NCI-H1105 (cell line): ENCODE measurements at regions not wholly inside any gene's neighbourhood (a gene's known extent, or its start where the extent isn't known, plus 50 kb on each side); places are given as distances from the start of the nearest gene placed in this dataset.
"Not testable (repeated sequence)": the region's sequence is repeated elsewhere in the genome, so short reads cannot be mapped to it uniquely, and the experiment has no call there.

Experiments
- DNase-seq: peaks from one replicate; lab custom pipeline; 2025; lab: John Stamatoyannopoulos, UW

DNA sequence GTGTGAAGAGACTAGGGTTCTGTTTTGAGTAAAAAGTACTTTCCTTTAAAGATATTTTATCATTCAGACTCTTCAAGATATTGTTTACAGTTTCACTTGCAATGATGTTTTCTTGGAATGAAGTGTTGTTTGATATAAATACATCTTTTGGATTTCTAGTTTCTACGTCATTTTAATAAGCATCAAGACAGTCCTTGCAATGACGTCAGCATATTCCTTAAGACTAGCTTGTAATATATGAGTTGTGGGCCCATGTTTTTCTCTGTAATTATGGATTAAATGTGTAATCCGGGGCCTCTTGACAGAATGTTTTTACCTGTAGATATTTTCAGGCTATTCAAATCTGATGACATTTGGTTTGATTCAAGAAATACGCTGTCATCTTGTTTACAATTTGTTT is 66.1 kb downstream of the RBMX2 start:
- no peak for DNase-seq

DNA sequence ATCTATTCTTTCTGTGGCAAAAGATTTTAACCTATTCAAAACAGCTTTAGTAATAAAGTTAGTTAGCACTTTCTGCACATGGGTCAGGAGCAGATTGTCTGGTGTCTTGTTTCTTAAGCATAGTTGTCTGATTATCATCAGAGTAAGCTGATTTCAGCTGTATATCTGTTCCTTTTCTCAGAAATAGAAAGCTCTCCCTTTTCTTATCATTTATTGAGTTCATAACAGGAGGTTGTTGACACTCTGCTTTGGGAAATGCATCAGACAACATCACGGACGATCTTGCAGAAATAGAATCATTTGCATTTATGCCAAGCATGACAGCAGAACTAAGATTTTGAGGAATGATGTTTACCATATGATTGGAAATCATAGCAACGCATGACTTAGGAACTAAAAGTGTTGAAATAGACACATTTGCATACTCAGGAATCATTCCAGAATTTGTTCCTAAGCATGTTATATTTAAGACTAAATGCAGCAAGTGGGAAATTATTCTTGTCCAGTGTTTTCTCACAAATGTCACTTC is 66.7 kb downstream of the RBMX2 start:
- DNase-seq = no peak

DNA sequence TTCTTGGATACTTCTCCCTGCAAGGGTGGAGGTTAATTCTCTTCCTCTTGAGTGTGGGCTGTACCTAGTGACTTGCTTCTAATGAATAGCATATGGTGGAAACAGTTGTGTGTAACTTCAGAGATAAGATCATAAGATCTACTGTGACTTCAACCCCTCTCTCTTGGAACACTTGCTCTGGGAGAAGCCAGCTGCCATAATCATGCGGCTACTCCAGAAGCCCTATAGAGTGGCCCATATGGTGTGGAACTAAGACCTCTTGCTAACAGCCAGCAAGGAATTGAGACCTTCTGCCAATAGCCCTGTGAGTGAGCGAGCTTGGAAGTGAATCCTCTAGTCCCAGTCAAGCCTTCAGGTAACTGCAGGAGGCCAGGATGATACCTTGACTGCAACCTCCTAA is 81.1 kb downstream of the RBMX2 start:
- DNase-seq = no peak

DNA sequence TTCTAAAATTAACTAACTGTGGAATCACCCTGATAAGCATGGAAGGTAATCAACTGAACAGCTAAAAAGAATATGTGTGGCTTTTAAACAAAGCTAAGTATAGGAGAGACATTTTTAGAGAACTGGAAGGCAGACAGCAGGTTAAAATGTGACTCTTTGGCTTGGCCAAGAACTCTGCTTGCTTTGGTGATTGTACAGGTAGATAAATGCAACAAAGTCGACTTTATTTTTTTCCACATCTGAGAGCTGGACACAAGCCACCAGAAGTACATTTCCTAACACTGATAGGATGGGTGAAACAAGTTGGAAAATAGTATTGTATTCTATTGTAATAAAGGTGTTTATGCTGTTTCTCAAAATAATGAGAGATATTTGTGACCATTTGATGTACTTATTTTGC is 84.1 kb downstream of the RBMX2 start:
- DNase-seq = no peak

DNA sequence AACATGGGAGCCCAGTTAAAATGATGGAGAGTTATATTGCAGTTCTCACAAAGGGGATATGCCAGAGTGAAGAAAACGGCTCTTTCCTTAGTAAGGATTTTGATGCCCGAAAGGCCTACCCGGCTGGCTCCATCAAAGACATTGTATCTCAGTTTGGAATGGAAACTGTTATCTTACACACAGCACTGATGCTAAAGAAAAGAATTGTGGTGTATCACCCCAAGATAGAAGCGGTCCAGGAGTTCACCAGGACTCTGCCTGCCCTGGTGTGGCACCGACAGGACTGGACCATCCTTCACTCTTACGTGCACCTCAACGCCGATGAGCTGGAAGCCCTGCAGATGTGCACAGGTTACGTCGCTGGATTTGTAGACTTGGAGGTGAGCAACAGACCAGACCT is 93.7 kb downstream of the RBMX2 start:
- not testable (repeated sequence) for DNase-seq

DNA sequence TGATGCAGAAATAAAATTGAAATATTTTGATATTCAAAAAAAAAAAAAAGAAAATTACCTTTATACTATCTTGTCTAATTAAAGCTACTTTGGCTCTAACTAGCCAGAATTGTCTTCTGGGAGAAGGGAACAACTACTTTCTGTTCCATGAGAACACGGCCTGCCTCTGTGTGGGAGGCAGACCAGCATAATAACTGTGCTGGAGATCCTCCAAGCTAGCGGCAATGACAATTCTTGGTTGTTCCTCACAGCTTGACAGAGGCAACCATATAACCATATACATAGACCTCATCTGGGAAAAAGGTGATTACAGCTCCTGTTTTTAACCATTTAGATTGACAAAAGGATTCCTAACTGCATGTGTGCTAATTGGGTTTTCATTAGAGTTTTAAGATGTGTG is 95.7 kb downstream of the RBMX2 start:
- no peak for DNase-seq

DNA sequence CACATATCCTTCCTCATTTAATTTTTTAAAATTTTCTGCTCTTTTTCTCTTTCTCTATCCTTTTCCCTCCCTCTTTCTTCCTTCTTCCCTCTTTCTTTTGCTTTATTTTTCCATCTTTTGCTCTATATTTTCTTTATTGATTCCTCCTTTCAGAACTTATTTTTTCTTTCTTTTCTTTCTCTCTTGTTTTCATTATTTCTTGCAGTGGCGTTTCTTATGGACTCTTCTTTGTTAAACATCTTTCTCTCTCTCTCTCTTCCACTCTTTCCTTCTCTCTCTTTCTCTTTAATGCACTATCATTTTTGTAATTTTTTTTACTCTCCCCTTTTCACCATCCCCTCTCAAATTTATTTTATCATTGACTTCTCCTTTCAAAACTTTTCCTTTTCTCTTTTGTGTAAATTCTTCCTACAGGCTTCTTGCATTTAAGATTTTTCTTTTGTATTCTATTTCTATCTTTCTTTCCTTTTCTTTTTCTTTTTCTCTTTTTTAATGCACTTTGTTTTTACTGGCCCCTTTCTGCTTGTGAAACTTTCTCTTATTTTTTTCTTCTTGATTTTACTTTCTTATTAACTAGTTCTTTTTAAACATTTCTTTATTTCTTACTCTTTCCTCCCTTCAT is 97.0 kb downstream of the RBMX2 start:
- DNase-seq = no peak

DNA sequence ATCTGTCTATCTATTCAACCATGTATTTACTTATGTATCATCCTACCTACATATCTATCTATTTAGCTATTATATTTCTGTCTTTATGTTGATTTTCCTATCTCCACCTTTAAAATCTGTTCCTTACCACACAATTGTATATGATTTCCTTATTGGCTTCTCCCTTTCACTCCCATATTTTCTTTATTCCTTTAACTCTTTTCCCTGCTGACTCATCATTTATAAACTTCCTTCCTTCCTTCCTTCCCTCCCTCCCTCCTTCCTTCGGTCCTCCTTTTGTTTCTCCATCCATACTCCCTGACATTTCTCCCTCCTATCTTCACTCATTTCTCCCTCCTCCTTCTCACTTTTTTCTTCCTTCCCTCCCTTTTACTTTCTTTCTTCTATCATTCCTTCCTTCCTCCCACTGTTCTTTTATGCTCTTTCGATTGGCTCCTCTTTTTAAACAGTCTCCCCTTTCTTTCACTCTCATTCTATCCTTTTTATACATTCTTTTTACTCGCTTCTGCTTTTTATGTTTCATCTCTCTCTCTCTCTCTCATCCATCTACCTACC is 100.3 kb downstream of the RBMX2 start:
- DNase-seq = no peak

DNA sequence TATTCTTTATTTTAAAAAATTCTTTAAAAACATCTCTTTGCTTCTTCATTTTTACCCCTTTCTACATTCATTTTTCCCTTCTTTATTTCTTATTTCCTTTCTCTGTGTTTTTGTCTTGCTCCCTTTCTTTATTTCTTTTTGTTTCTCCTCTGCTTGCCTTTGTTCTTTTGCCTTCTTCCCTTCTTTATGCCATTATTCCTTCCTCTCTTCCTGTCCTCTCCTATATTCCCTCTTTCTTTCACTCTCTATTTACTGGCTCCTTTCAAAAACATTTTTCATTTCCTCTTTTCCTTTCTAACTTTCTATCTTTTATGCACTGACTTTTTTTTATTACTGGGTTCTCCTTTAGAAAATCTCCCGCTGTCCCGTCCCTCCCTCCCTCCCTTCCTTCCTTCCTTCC is 102.2 kb downstream of the RBMX2 start:
- DNase-seq = no peak

DNA sequence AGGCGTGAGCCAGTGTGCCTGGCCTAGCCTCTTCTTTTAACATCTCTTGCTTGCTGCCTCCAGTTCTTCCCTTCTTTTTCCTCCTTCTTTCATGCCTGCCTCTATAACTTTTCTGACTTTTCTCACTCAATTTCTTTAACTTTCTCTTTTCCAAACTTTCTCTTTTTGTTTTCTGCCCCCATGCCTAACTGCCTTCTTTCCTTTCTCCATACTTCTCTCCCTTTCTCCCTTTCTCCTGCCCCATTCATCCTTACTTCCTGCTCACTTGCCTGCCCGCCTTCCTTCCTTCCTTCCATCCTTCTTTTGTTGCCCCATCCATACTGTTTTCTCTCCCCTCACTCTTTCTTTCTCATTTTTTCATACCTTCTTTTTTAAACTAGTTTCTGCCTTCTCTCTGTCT is 105.2 kb downstream of the RBMX2 start:
- DNase-seq = no peak

DNA sequence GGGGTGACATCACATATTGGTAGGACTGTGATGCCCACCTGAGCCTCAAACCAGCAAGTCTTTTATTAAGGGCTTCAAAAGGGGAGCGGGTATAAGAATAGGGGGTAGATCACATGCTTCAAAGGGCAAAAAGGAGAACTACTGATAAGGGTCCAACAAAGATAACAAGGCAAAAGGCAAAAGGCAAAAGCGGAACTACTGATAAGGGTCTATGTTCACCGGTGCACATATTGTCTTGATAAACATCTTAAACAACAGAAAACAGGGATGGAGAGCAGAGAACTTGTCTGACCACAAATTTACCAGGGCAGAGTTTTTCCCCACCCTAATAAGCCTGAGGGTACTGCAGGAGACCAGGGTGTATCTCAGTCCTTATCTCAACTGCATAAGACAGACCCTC is 110.7 kb downstream of the RBMX2 start:
- DNase-seq = not testable (repeated sequence)

DNA sequence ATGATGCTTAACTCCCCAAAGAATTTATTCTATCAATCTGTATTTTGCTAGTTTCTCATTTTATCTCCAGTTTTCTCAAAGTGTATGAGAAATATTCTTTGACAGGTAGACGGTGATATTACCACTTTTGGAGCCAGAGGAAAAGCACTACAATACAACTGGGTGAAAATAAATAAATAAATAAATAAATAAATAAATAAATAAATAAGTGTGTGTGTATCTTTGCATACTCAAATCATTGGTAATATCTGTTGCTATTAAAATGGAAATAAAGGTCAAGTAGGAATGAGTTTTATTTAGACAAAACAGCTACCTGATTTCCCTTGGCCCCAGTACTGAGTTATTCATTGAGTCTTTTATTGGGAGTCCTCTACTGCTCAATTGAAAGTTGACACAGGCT is 114.3 kb downstream of the RBMX2 start:
- DNase-seq = no peak

DNA sequence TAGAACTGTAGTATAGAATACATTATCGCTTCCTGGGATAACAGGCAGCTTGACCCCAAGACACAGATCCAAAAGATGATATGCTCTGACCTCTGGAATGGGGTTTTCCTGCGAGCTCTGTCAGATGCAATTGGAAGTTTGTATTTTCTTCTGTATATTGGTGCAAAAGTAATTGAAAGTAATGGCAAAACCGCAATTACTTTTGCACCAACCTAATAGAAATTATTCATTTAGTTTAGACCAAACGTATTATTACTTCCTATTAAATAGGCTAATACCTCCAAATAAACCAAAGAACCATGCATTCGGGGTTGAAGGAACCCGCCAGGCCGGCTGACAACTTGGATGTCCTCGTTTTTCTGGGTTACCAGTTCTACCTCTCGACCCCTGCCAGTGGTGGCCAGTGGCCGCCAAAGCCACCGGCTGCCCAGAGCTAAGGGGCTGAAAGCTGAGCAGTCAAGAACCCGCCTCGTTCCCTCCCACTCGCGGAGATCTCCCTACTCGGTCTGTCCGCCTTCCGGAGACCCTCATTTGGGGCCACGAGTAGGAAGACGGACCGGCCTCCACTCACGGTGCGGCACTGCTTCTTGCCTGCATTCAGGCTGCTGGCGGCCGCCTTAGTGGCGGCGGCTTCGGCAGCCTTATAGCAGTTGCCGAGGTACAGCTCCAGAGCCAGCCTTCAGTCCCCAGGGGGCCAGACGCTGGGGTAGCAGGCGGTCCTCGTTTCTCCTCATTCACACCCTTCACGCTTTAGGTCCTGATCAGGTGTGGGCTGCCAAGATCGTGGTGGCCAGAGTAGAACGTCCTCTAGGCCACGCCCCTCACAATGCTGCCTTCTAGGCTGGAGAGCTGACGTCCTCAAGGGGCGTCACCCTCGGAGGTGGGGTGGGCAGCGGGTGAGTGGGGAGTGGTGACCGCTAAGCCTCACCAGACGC is 121.9 kb downstream of the RBMX2 start:
- peak; percentile 26 for DNase-seq

DNA sequence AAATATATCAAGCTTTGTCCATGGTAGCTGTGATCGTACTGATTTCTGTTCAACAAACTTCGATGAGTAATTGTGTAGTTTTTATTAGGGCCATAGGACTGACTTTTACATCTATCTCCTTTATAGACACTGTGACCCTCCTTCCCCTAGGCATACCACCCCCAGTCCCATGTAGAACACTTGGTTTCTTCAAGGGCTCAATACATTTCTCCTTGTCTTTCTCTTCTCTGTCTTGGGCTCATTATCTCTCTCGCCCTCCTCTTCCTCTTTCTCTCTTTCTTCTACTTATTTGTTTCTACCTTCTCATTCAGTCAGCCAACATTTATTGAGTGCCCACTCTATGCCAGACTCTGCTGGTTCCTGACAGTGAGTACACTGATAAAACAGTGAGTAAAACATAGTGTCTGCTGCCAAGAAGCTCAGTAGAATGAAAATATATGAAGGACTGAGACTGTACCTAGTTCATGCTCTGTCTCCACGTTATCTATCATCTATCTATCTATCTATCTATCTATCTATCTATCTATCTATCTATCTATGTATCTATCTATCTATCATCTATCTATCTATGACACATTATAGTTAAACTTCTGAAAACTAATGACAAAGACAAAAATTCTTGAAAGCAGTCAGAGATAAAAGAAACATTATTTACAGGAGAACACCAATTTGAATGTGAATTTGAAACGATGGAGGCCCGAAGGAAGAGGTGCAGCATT is 122.8 kb downstream of the RBMX2 start:
- no peak for DNase-seq

DNA sequence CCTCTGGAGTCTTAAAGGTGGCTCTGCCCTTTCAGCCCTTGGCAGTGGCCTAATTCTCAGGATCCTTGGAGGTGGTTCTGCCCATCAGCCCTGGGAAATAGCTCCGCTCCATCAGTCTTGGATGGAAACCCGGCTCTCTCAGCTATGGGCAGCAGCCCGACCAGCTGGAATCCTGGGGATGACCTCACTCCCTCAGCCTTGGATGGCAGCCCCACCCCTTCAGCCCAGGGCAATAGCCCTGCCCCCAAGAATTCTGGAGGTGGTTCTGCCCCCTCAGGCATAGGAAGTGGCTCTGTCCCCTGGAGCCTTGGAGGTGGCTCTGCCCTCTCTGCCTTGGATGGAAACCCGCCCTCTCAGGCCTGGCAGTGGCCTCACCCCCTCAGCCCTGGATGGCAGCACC is 127.7 kb downstream of the RBMX2 start:
- no peak for DNase-seq

DNA sequence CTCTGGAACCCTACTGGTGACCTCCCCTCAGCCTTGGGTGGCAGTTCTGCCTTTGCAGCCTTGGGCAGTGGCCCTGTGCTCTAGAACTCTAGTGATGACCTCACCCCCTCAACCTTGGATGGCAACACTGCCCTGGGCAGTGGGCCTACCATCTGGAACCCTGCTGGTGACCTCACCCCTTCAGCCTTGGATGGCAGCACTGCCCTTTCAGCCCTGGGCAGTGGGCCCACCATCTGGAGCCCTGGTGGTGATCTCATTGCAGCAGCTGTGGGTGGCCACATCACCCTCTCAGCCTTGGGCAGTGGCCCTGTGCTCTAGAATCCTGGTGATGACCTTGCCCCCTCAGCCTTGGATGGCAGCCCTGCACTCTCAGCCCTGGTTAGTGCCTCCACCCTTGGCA is 129.3 kb downstream of the RBMX2 start:
- DNase-seq = no peak

DNA sequence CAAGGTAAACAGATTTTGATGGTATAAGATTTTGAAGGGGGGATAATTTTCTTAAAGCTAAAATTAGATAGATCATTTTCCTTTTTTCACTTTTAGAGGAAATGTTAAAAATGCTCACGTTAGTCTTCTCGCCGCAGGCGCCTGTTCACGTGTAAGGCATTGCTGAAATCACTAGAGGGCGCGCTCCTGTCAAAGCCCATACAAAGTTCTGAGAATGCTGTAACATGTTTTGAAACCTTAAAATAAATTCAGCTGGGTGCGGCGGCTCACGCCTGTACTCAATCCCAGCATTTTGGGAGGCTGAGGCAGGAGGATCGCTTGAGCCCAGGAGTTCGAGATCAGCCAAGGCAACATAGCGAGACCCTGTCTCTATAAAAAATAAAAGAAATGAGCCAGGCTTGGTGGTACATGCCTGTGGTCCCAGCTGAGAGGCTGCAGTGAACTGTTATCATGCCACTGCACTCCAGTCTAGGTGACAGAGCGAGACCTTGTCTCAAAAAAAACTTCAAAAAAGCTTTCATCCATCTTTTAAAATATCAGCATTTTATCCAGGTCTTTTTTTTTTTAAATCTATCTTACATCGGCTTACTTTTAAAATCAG is 138.0 kb downstream of the RBMX2 start:
- DNase-seq = peak; percentile 3

DNA sequence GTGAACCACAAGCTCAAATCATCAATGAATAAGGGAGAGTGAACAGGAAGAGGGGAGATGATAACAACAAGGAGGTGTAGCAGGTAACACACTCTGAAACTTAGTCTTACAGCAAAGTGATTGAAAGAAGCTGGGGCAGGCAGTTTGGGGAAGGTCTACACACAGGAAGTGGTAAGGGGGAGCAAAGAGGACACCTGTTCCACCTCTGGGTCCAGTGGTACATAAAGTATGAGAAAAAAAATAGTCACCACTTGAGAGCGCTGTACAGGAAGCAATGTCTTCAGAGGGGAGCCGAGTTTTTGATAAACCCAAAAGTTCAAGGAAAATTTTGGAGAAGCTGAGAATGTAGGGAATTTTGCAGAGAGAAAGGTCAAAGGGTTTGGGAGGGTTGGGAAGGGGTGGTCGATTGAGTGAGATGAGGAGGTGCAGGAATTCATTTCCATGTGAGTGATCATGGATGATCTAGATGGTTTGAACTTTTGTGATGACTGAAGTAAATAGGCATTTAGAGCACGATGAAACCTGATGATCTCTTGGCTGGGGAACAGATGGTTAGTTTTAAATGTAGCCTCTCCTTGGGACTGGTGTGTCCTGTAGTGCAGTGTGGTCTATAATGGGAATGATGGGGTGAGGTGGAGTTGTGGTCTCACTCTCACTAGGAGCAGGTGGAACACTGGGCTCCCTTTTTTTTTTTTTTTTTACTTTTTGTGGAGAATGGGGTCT is 142.0 kb downstream of the RBMX2 start:
- DNase-seq = no peak

DNA sequence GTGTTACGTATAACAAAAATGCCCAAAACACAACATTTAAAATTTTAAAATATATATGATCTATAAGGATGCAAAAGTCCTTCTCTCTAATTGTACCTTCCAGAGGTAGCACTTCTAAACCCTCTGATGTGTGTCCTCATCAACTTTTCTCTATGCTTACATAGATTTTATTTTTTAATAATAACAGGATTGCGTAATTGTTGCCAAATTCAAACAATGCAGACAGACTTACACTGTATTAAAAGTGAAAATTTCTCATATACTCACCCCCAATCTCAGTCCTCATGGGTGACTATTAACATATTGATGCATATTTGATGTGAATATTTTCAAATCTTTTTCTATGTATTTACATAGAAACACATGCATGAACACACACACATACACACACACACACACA is 144.0 kb downstream of the RBMX2 start:
- DNase-seq = no peak

DNA sequence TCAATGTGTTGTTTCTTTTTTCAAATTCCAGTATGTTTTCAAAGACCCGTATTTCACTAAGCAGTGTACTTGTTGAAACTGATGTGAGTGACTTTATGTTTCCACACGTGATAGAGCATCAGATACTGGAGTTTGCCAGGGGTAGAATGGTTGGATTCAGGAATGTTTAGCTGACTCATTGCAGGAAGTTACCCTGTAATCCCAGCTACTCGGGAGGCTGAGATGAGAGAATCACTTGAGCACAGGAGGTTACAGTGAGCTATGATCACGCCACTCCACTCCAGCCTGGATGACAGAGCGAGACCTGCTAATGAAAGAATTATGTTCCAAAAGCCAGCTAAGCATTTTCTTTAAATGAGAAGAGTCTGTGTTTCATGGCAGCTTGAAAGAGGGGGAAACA is 147.6 kb downstream of the RBMX2 start:
- DNase-seq = not testable (repeated sequence)

DNA sequence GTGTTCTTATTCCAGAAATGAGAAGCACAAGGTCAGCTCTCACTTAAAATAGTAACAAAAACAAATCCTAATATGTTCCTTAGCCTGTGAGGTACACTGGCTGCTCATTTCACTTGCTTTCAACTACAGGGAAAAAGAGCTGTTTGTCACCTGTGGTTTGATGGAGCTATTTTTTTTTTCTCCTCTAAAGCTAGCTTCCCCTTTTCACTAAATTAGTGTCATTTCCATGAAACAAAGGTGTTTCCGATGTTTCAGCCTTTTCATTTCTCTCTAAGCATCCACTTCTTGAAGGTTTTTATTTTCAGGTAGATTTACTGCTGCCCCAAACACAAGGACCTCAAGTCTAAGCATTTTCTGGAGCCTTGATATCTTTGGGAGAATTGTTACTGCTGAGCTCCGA is 148.6 kb downstream of the RBMX2 start:
- DNase-seq = no peak
